HG02884 (cell line): ENCODE measurements at regions not wholly inside any gene's neighbourhood (a gene's known extent, or its start where the extent isn't known, plus 50 kb on each side); places are given as distances from the start of the nearest gene placed in this dataset.
"Not testable (repeated sequence)": the region's sequence is repeated elsewhere in the genome, so short reads cannot be mapped to it uniquely, and the experiment has no call there.

Experiments used
- ATAC-seq: cut with Tn5 transposase; IDR thresholded peaks from one replicate; pipeline ENCODE4 v1.9.1; 2021; ENCODE audit warnings: mild to moderate bottlenecking, moderate library complexity; ENCODE audit not compliant: unreplicated experiment

DNA sequence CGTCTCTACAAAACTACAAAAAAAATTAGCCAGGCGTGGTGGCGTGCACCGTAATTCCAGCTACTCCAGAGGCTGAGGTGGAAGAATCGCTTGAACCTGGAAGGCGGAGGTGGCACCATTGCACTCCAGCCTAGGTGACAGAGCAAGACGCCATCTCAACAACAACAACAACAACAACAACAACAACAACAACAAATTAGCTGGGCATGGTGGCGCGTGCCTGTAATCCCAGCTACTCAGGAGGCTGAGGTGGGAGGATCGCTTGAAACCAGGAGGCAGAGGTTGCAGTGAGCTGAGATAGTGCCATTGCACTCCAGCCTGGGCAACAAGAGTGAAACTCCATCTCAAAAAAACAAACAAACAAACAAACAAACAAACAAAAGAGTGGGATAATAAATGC is 219.9 kb upstream of the SGK1 start:
- ATAC-seq, result not testable (repeated sequence)

DNA sequence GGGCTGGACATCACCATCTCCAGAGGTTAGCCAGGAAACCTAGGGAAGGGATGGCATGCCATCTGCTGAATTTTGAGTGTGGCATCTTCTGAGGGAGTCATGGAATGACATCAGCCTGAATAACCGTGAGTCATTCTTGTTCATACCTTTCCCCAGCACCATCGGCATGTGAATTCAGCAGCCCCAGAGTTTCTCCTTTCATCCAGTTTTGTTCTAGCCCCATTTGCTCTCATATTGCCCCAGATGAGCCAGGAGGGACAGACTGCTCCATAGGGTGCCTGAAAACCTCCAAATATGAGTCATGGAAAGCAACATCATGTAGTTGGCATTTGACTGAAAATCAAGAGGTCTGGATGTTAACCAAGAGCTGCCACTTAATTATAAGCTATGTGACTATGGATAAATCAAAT is 219.2 kb upstream of the SGK1 start:
- no peak for ATAC-seq

DNA sequence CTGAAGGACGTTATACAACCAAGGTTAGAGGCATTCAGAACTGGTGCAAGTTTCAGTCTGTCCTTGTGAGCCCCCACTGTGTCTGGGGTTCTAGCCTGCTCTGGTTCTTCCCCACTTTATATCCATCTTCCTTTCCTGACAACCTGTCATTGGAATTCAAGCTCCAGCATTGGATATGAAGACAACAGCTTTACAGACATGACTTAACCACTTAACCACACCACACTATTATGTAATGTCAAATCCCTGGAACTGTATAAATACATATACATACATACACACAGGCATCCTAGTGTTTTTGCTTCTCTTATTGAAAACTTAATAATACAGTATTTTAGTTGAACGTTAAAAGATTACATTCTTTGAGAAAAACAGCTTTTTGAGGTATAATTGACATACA is 217.9 kb upstream of the SGK1 start:
- no peak for ATAC-seq

DNA sequence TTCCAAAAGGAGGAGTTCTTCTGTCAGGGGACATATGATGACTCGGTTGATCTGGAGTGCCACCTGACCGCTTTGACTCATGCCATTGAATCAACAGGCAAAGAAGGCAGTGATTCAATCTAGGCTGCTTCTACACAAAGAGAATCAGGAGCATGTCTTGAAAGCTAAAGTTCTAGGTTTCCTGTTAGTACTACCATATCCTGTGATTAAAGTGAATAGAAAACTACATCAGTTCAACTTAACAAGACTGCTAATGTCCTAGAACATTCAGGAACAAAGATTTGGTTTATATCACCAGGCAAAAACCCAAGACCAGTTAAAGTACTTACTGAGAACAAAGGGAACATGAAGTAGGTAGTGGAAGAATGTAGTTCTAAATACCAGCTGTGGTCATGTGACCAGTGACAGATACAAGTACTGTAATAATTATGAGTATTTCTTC is 216.8 kb upstream of the SGK1 start:
- no peak for ATAC-seq

DNA sequence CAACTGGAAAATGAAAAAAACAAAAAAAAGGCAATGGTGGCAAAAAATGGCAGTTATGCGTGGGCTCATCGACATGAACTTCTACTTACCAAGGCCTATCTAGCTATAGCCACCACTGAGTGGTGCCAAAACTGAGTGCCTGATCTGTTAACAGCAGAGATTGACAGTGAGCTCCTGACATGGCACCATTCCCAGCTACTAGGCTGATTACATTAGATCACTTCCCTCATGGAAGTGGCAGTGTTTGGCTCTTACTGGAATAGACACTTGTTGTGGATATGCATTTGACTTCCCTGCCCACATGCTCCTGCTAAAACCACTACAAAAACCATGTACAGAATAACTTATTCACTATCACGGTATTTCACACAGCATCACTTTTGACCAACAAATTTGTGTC is 216.1 kb upstream of the SGK1 start:
- no peak for ATAC-seq

DNA sequence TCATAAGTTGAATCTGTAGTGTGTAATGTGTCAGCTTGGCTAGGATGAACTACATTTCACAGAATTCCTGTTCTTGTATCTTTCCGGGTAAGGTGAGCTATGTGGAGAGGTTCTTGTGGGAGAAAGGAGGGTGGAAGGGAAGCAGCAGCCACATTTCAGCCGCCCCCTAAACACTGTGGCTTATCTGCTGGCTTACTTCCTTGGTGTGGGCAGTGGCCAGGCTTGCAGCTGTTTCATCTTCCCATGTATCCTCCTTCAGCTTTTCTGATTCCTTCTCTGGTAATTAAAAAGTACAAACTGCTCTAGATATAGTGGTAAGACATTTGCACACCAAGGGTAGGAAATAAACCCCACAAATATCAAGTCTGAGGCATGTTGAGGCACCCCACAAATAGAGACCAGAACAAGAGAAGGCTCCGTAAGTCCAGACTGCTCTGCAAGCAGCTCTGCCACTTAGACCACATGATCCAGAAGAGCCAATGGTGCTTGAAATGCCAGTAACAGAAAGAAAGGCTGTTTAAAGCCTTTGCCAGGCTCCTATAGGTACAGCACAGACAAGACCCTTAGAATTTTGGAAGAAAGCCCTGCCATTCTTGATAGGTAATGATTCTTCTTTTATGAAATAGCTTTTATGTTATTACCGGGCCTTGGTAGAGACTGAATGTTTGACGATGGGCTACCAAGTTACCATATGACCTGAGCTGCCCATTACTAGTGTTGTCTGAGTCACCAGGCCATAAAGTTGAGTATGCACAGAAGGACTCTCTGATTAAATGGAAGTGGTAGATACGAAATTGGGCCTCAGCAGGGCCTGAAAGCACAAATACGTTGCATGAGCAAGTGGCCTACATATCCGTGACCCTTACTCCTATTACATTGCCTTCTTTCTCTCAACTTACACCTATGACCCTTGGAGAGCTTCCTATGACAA is 215.0 kb upstream of the SGK1 start:
- no peak for ATAC-seq

DNA sequence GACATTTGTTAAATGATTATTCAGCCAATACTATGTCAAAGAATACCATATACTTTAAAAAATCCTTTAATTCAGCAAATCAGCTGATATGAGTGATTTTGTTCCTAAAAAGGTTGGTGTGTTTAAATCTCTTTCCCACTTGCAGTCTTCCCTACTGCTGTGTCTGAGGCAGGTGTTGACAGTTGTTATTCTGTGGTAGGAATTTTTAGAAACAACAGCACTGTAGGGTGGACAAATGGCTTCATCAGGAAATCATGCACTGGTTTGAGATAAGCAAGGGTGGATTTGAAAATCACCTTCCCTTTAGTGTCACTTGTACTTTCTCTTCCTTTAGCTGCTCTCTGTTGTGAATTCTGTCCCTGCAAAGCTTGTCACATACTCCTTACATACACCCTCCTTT is 213.7 kb upstream of the SGK1 start:
- ATAC-seq, result no peak

DNA sequence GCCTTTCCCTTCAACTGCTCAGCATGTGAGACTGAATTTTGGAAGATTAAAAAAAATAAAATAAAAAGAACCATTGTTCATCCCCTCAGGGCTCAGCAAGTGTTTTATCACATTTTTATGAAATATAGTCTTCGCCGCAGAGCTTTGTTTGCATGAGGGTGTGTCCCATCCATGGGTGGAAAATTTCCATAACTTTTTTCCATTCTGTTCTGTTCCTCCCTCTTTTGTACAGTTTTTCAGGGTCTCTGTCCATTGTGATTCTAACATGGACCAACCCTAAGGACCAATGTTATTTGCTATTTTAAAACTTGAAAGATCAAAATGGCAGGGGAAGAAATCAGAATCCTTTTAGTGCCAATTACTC is 213.3 kb upstream of the SGK1 start:
- no peak for ATAC-seq

DNA sequence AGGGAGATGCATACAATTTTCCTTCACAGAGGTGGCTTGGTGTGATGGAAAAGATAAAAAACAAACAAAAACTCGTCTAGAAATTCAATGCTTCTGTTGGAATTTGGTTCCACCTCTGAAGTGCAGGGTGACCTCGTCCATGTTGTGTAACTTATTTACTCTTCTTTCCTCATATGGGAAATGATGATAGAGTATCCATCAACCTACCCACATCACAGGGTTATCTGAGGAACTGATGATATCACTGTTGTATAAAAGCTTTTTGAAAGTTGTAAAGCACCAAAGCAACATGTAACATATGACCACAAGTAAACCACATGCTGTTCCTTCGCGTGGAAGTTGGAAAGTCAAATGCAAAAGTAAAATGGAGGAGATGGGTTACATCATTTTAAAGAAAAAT is 212.0 kb upstream of the SGK1 start:
- ATAC-seq, result no peak

DNA sequence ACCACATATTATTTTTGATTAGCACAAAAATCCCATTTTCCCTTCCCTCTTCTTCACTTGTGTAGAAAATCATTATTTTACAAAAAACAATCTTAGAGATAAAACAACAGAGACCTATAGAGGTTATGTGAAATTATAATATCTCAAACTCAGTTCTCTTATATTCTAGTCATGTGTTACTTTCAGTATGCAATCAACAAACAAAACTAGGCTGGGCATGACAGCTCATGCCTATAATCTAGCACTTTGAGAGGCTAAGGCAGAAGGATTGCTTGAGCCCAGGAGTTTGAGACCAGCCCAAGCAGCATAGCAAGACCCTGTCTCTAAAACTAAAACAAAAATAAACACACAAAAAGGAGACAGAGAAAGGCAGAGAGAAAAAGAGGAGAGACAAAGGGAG is 211.4 kb upstream of the SGK1 start:
- ATAC-seq, result no peak

DNA sequence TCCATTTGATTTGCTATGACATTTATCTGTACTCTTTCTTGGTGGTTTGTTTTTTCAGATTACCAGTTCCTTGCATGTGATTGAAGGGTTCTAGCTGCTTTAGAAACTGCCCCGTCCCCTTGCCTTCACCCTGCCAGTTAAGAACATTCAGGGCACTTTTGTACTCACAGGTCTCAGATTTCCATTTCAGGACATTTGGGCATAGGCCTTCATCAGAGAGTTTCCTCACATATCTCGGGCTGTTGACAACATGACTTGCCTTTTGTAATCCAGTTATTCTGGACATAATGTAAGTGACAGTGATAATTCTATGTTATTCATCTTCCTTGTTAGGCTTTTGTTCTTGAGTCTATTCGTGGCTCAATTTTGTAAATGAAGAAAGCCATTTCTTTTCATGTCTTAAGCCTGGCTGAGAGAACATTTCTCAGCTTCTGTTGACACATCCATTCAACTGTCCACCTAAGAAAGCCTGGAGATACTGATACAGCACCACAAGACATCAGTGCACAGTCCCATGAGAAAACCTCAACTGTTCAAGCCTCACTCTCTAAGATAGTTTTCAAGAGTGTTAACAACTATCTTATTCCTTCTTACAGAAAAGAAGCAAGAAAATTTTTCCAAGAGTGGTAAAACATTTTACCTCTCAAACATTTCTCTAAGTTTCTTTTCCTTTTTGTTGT is 209.3 kb upstream of the SGK1 start:
- ATAC-seq, result no peak

DNA sequence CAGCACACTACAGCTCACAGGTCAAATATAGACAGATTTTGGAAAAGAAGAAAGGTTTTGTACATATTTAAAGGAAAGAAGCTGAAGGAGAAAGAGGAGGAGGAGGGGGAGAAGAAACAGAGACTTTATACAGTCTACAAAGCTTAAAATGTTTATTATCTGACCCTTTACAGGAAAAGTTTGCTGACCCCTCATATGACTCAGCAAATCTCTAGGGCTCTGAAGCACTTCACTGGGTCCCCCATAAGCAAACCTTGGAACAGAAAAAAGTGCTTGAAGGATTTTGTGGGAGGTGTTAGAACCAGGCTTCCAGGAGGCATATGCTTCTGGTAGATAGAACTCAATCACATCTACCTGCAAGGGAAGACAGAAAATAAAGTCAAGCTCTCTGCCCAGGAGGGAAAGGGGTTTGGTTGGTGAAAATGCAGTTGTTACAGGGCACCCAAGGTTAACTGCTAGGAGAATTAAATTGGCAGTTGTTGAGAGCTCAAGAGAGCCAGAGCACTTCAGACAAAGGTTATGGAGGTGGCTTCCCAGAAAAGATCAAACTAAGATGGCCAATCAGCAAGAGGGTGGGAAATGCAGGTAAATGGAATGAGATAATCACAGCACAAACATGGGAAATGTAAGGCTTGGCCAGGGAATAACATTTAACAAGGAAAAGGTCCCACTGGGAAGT is 207.4 kb upstream of the SGK1 start:
- no peak for ATAC-seq

DNA sequence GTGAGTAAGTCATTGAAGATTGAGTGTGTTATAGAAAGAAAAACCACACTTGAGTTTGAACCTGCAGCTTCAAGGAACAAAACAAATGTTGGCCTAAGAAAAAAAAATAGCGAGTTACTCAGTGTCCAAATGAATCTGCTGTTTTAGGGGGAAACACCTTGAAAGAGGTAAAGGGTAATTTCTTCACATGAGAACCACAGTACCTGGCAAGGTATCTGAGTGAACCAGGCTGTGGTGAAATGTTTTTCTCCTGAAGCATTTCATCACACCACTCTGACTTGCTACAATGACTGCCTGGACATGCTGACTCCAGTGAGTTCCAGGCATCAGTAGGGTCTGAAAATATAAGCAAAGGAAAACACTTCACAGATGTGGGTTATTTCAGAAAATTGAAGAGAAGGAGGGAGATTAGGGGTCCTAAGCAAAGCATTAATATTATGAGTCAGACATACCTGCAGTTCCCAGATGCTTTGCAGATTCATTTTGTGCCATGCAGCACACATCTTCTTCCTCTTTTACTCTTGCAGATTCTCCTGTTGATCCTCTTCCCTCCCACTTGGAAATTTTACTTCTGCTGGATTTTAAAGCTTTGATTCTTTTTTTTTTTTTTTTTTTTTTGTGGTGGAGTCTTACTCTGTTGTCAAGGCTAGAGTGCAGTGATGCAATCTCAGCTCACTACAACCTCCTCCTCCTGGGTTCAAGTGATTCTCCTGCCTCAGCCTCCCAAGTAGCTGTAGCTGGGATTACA is 206.2 kb upstream of the SGK1 start:
- ATAC-seq, result no peak

DNA sequence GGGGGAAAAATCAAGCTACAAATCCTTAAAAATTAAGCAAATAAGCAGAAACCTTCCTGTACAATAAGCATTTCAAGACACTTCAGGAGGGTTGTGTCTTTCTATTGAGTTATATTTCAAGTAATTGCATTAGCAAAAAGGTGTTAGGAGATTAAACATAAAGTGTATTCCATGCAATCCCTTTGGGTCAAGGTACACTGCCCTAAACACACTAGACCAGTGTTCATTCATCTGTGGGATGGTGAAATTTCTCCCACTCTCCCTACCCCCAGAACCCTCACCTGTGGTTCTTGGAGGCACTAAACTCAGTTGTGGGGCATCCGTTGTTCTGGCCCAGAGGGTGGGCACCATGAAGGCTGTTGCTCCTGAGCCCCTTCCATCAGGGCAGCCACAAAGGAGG is 205.1 kb upstream of the SGK1 start:
- ATAC-seq, result no peak

DNA sequence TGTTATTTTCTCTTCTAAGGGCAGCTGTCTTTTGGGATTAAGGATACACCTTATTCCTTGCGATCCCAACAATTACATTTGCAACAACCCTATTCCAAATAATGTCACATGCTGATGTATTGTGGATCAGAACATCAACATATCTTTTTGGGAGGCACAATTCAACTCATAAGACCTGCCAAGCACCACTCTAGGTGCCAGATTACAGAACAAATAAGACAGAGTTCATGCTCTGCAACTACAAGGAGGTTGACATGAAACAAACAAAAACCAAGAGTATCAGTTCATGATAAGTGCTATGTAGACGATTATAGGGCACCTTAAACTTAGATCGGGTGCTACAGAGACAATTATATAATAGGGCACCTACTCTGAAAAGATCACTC is 203.2 kb upstream of the SGK1 start:
- no peak for ATAC-seq

DNA sequence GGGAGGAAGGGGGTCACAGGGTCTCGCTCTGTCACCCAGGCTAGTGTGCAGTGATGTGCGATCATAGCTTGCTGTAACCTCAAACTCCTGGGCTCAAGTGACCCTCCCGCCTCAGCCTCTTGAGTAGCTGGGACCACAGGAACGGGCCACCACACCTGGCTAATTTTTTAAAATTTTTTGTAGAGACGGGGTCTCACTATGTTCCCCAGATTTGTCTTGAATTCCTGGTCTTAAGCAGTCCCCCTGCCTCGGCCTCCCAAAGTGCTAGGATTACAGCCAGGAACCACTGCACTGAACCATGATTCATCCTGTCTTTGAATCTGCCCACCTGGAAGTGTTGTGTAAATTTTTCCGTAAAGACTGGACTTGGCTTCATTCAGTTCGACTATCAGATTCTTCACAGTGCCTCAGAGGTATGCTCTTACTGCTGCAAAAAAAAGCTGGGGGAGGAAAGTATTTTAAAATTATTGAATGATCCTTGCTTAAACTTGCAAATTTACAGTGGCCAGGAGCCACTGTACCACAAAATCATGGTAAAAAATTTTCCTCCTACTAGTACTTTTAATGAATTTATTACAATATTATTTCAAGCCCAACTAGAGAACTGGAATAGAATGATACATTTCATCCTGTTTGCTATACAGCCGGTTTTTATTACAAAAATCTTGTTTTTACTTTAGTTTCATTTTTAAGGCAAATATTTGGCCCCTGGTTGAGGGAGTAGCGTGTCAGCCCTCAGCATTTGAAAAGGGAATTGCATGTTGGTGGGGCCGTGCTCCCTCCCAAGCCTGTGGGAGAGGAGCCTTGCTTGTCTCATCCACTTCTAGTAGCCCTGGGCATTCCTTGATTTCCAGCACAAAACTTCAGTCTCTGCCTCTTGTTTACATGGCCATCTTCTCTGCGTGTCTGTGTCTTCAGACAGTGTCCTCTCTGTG is 202.5 kb upstream of the SGK1 start:
- ATAC-seq, result no peak

DNA sequence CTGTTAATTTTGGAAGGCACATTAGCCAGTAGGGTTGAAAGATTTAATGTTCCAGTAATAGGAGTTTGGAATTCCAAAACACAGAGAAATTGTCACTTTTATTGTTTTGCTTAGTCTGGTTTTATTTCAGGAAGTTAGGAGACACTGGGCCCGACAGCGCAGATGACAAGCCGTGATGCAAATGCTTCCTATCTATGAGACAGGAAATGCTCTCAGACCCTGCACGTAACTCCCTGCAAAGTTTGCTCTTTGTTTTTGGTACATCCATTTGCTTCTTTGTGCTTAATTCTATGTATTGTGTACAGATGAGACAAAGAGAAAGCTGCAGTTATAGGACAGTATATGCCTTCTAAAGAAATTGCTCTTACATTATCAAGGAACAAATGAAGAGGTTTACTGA is 201.6 kb upstream of the SGK1 start:
- ATAC-seq, result no peak

DNA sequence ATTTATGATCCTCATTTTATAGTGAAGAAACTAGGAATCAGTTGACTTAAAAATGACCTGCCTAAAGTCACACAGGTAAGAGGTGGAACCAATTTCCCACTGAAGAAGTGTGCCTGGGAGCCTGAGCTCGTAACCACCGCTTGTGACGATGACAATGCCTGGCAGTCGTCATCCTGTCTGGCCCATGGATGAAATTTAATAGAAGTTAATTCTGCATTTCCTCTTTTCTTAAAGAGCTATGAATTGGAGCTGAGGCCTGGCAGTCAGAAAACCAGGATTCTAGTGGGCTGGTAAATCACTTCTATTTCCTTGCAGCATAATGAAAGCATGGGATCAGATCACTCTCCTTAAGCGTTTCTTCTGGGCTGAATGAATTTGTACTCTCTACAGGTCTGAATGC is 200.0 kb upstream of the SGK1 start:
- no peak for ATAC-seq

DNA sequence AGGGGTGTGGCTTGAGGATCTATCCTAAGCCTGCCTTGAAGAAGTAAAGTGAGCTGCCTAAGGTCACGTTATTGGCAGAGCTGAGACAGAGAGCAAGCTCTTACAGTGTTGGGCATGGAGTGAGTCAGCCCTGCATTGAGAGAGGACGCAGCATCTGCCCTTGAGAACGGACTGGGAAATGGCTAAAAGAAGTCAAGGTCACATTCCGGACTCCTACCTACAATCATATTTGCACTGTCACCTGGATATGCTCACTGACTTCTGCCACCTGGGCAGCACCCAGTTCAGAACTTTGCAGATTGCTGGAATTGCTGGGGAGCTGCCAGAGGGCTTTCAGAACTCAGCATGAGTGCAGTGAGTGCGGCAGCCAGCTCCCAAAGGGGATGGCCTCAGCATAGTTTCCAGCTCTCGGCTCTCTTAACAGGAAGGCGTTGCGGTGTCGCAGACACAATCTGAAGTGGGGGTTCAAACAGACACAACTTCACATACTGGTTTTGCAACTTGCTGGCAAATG is 199.3 kb upstream of the SGK1 start:
- ATAC-seq, result no peak

DNA sequence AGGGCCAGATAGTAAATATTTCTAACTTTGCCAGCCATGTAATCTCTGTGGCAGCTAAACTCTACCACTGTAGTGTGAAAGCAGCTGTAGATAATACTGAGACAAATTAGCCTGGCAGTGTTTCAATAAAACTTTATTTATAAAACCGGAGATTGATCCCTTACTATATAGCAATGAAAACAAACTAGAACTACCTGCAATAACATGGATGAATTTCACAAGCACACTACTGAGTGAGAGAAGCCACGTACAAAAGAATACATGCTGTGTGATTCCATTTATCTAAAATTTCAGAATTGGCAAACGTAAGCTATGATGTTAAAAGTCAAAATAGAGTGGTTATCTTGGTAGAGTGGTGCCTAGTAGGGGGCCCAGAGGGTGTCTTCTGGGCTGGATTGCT is 198.7 kb upstream of the SGK1 start:
- no peak for ATAC-seq
